Transverse colon (tissue), 4 donors: ENCODE measurements at regions not wholly inside any gene's neighbourhood (a gene's known extent, or its start where the extent isn't known, plus 50 kb on each side); places are given as distances from the start of the nearest gene placed in this dataset.

Source experiments
- DNase-seq: peaks from one replicate; pipeline ENCODE4 v3.0.0-alpha.2; 2019
- H3K27ac ChIP-seq, 4 donors: fragments of 200-600 bp; sonication (generic); 2 replicates each; pipeline ENCODE4 v1.5.1; 2016 to 2018; ENCODE audit warnings: inconsistent platforms in 4 of 4
- H3K27me3 ChIP-seq: fragments of 200-600 bp; sonication (generic); 2 replicates; pipeline ENCODE4 v1.5.1; 2017; ENCODE audit warnings: inconsistent platforms
- H3K36me3 ChIP-seq, 4 donors: fragments of 200-600 bp; sonication (generic); 2 replicates each; pipeline ENCODE4 v1.5.1; 2017 to 2019; ENCODE audit warnings: inconsistent platforms in 4 of 4
- H3K4me1 ChIP-seq, 4 donors: fragments of 200-600 bp; sonication (generic); 2 replicates each; pipeline ENCODE4 v1.5.1; 2017 to 2020; ENCODE audit warnings: inconsistent platforms in 4 of 4
- H3K4me3 ChIP-seq, 4 donors: fragments of 200-600 bp; sonication (generic); 1 replicate in 1 of 4; 2 replicates in 3 of 4; pipeline versions ENCODE4 v1.5.1 to v1.6.1; 2017 to 2019; ENCODE audit warnings: inconsistent platforms in 4 of 4
- H3K9me3 ChIP-seq, 2 donors: fragments of 200-600 bp; sonication (generic); 2 replicates each; pipeline ENCODE4 v1.5.1; 2017 to 2019; ENCODE audit warnings: inconsistent platforms in 2 of 2
- CTCF ChIP-seq, 5 experiments: fragments of 200-600 bp in 3 of 5; fragments of 450-650 bp in 2 of 5; sonication (generic) in 3 of 5; IDR thresholded peaks; 1 replicate in 2 of 5; 2 replicates in 3 of 5; pipeline ENCODE4 v1.5.1; 2016 to 2017; ENCODE audit warnings: antibody characterized with exemption in 5 of 5, inconsistent platforms in 3 of 5, mild to moderate bottlenecking in 2 of 5, moderate library complexity in 1 of 5
- EP300 ChIP-seq: sonication (generic); formaldehyde crosslinking; IDR thresholded peaks from one replicate; pipeline ENCODE4 v1.6.1; 2017; ENCODE audit warnings: antibody characterized with exemption, low read depth
- POLR2A ChIP-seq: fragments of 450-650 bp; IDR thresholded peaks from one replicate; pipeline ENCODE4 v1.6.1; 2016; ENCODE audit warnings: antibody characterized with exemption, mild to moderate bottlenecking, moderate library complexity
- POLR2AphosphoS5 ChIP-seq, 3 donors: sonication (generic); formaldehyde crosslinking; IDR thresholded peaks; one replicate each; pipeline ENCODE4 v1.6.1; 2016; ENCODE audit warnings: antibody characterized with exemption in 3 of 3
- WGBS, 2 donors: methylation state at CpG; one replicate each; pipeline ENCODE4 v1.1.5; 2018; ENCODE audit warnings: low coverage in 1 of 2; 5-methylcytosine and 5-hydroxymethylcytosine counted together
- in situ Hi-C, 4 donors: fragments of 200-750 bp; cut with MboI; loops; one replicate each; pipeline versions ENCODE4 v1.15.0 to v1.15.1; 2017; ENCODE audit warnings: low sequenced_read_pairs in 3 of 4, low pct_ligation_motif_present in 1 of 4, low pct_unique_long_range_greater_than_20kb in 1 of 4
- intact Hi-C: fragments of 100-400 bp; cut with DNase I; formaldehyde crosslinking; loops from one replicate; pipeline ENCODE4 v1.15.1; 2023; ENCODE audit warnings: low total_unique reads

DNA sequence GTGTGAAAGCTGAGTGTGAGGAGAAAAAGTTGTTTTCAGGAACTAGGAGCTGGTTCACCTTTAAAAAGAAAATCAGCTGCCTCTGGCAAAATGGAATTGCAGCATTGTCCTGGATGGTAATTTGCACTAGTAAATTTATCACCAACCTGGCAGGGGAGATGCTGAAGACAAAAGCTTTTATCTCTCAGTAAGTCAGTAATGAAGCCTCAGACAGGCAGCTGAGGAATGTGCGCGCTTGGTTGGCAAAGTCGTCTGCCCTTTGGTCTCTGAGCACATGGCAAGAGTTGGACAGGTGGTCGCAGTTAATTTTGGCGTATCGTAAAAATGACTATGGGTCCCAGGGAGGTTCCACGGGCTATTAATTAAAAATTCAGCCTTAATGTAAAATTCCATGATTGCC is 131.9 kb downstream of the BACH1 start:
- TF ChIP-seq POLR2AphosphoS5 (IDR thresholded peaks at IDR 0.05) (no peak), EP300 (no peak), POLR2A (no peak), CTCF (IDR thresholded peaks at IDR 0.05) (no peak)
- DNase-seq: no peak
- WGBS, 2 donors: 80 to 95% methylated on average over 1 to 7 of the region's 7 CpGs
- Histone ChIP-seq H3K27ac (no peak overlapping the region), H3K4me1 (no peaks in the 10 kb centered on the region), H3K4me3 (no peak overlapping the region), H3K36me3 (no peaks in the 10 kb centered on the region), H3K27me3 (no peaks in the 10 kb centered on the region), H3K9me3 (no peaks in the 10 kb centered on the region)
- in situ Hi-C loops (no loop called here), intact Hi-C loops (no loop called here)

- H3K4me1 ChIP-seq: no peaks in the 10 kb centered on the region
- intact Hi-C loops (no loop called here), in situ Hi-C loops (no loop called here)
- no peaks in the 10 kb centered on the region for H3K9me3 ChIP-seq
- TF ChIP-seq CTCF (IDR thresholded peaks at IDR 0.05) (no peak), EP300 (no peak), POLR2A (no peak), POLR2AphosphoS5 (IDR thresholded peaks at IDR 0.05) (no peak)
- no peak overlapping the region for H3K4me3 ChIP-seq
- WGBS, 2 donors: 73 to 100% methylated on average over 1 of the region's 1 CpG
- H3K27ac ChIP-seq: no peak overlapping the region
- no peak for DNase-seq
- H3K27me3 ChIP-seq: no peaks in the 10 kb centered on the region
- H3K36me3 ChIP-seq: no peaks in the 10 kb centered on the region
These were observed 132.5 kb downstream of the BACH1 start for GRCh38 chr21:29431178-29431577.

GRCh38 chr21:29431680-29432079 is 133.0 kb downstream of the BACH1 start:
- intact Hi-C loops: no loop called here
- no peak overlapping the region for H3K27ac ChIP-seq
- in situ Hi-C loops: no loop called here
- 94 to 100% methylated on average over 2 to 5 of the region's 5 CpGs for WGBS, 2 donors
- H3K27me3 ChIP-seq: no peaks in the 10 kb centered on the region
- TF ChIP-seq POLR2A (no peak), POLR2AphosphoS5 (IDR thresholded peaks at IDR 0.05) (no peak), EP300 (no peak), CTCF (IDR thresholded peaks at IDR 0.05) (no peak)
- no peak overlapping the region for H3K4me3 ChIP-seq
- H3K9me3 ChIP-seq: no peaks in the 10 kb centered on the region
- no peaks in the 10 kb centered on the region for H3K36me3 ChIP-seq
- DNase-seq: no peak
- H3K4me1 ChIP-seq: no peaks in the 10 kb centered on the region

- no peak overlapping the region for H3K27ac ChIP-seq
- no peak overlapping the region for H3K4me3 ChIP-seq
- H3K27me3 ChIP-seq: no peaks in the 10 kb centered on the region
- no peak for DNase-seq
- intact Hi-C loops (no loop called here), in situ Hi-C loops (no loop called here)
- H3K9me3 ChIP-seq: no peaks in the 10 kb centered on the region
- no peaks in the 10 kb centered on the region for H3K4me1 ChIP-seq
- H3K36me3 ChIP-seq: no peaks in the 10 kb centered on the region
- TF ChIP-seq POLR2A: no peak
- TF ChIP-seq CTCF (IDR thresholded peaks at IDR 0.05): no peak
- no peak for TF ChIP-seq POLR2AphosphoS5 (IDR thresholded peaks at IDR 0.05)
- TF ChIP-seq EP300: no peak
- WGBS, 2 donors: 63 to 78% methylated on average over 7 of the region's 7 CpGs
These were observed 134.8 kb downstream of the BACH1 start for GRCh38 chr21:29433366-29434059.
